NCI-H1105 (cell line): ENCODE measurements at regions not wholly inside any gene's neighbourhood (a gene's known extent, or its start where the extent isn't known, plus 50 kb on each side); places are given as distances from the start of the nearest gene placed in this dataset.
"Not testable (repeated sequence)": the region's sequence is repeated elsewhere in the genome, so short reads cannot be mapped to it uniquely, and the experiment has no call there.

Experiments
- DNase-seq: peaks from one replicate; lab custom pipeline; 2025; lab: John Stamatoyannopoulos, UW

- not testable (repeated sequence) for DNase-seq
These were observed 664.6 kb upstream of the DPPA4 start for GRCh38 chr3:110001905-110002304.

DNA sequence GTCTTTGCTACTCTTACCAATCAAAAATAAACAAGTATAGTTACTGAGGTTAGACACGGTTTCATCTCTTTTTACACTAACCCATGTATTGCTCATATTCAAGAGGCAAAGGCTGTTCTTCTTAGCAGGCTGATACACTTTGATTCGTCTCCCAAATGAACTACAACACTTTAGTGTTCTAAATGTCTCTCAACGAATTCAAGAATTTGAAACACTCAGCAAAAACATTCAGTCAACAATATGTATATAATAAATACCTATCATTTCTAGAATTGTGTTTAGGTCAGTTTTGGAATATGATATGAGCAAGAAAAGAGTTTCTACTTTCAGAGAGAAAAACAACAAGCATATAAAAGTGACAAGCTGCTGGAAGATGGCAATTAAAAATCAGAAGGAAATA is 669.6 kb upstream of the DPPA4 start:
- DNase-seq: no peak

- no peak for DNase-seq
These were observed 678.1 kb upstream of the DPPA4 start for GRCh38 chr3:110015231-110015963.

DNA sequence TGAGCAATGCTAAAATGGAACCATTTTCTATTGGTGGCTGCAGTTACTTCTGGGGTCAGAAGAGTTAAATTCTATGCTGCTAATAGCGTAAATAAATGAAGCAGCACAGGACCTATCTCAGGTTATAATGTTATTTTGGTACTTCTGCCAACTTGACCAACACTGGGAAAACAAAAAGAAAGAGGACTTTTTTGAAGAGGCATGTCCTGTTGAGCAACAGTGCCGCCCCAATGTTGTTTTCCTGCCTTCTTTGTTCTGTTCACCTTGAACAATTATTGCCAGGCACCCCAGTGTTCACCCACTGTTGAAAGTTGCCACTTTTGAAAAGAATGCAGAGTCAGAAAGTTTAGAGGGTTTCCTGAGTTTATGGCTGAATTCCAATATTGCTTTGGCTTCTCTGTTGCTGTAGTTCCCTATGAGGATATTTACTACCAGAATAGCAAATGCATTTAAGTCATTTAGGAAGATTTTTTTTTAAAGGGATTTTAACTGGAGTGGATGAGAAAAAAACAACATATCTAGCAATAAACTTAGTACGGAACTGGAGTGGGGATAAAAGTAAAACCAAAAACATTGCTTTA is 679.0 kb upstream of the DPPA4 start:
- DNase-seq: no peak

GRCh38 chr3:110017304-110017703 is 680.0 kb upstream of the DPPA4 start:
- no peak for DNase-seq

DNA sequence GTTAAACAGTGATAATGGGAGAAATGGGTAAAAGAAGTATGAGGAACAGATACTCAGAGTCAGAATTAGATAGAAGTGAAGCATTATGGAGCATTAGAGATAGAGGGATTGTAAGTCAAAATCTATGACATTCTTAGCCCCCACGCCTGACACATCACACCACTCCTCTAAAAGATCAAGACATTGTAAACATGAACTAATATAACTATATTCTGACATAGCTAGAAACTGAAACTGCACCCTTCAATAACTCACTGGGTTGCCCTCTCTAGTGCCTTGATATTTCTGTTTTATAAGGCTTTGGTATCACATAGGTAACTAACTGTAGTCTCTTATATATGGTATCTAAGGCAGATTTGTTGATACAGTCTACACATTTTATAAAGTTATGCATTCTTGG is 684.3 kb upstream of the DPPA4 start:
- no peak for DNase-seq

DNA sequence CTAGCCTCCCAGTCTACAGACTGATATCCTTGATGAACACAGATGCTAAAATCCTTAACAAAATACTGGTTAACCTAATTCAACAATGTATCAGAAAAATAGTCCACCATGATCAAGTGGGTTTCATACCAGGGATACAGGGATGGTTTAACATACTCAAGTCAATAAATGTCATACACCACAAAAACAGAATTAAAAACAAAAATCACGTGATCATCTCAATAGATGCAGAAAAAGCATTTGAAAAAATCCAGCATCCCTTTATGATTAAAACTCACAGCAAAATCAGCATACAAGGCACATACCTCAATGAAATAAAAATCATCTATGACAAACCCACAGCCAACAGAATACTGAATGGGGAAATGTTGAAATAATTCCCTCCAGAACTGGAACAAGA is 685.7 kb upstream of the DPPA4 start:
- DNase-seq: not testable (repeated sequence)

DNA sequence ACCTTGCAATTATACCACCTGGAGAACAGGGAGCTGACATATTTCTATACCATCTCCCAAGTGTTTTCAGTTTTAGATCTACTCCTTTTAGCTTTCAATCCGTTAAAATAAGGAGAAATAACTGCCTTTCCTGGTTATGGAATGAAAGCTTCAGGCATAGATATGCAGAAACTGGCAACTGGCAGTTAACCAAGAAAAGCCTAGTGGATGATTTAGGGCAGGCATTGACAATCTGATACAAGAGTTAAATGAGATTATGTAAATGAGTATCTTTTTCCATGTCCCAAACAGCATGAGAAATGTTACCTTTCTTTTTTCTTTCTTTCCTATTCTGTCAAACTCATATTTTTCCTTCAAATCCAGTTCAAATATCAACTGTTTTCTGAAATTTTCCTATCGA is 689.1 kb upstream of the DPPA4 start:
- DNase-seq: no peak

- DNase-seq: no peak
These were observed 690.2 kb upstream of the DPPA4 start for GRCh38 chr3:110027446-110028080.

DNA sequence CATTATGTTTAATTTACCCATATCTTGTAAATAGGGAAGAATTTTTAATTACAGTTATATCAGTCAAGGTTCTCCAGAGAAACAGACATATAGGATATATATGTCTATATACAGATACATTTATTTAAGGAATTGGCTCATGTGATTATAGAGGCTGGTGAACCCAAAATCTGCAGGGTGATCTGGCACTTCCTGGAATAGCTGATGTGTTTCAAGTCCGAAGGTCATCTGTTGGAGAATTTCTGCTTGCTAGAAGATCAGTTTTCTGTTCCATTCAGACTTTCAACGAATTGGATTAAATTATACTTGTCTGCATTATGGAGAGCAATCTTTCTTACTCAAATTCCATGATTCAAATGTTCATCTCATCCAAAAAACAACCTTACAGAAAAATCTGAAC is 694.6 kb upstream of the DPPA4 start:
- DNase-seq: no peak

- DNase-seq: no peak
These were observed 722.1 kb upstream of the DPPA4 start for GRCh38 chr3:110059431-110059830.

DNA sequence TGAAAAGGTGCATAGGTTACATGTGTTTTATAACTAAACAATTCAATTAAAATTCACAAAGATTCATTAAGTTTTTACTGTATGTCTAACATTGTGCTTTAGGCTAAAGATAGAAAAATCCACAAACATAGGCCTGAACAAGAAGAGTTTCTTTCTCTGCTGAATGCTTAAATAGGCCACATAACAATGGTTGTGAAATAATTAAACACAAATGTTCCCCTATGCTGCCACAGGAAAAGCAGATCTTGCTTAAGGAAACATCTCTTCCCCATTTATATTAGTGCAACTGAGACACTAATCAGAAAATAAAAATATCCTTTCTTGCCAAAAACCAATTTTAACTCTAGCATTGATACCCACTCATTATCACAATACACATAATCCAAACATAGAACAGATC is 725.4 kb upstream of the DPPA4 start:
- no peak for DNase-seq

GRCh38 chr3:110063178-110063577 is 725.8 kb upstream of the DPPA4 start:
- DNase-seq: no peak

DNA sequence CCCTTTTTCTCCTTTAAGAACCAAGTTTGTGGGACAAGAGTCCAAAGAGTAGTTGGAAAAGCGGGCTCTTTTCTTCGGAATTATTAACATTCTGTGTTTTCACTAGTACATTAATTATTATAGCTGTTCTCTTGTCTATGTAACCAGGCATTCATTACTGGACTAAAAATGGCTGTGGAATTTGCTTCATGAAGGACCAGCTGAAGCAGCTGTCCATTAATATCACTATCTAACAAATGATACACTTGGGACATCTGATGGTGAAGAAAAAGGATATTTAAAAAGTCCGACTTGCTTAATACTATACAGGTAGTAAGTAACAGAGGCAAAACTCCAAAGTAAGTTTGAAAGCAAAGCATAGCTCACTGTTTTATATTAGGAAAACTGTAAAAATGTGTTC is 728.9 kb upstream of the DPPA4 start:
- DNase-seq: no peak

- no peak for DNase-seq
These were observed 730.2 kb upstream of the DPPA4 start for GRCh38 chr3:110067527-110067926.

GRCh38 chr3:110069761-110070160 is 732.4 kb upstream of the DPPA4 start:
- DNase-seq: no peak

GRCh38 chr3:110070161-110070916 is 733.0 kb upstream of the DPPA4 start:
- DNase-seq: no peak

DNA sequence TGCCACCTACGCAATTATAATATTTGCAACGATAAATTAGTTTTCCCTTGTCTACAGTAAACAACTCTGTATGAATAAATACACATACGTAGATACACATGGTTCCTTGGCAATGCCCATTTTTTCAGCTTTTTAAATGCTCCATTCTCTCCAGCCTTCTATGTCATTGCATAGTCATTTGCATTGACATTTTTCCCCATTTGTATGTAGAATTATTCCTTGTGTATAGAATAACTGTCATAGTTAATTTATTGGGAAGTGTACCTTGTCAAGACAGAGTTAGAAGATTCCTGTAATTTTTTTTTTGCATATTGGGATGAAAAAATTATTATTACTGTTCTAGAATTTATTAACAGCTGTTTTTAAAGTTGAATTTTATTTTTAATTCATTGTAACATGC is 736.7 kb upstream of the DPPA4 start:
- no peak for DNase-seq

- DNase-seq: no peak
These were observed 739.7 kb upstream of the DPPA4 start for GRCh38 chr3:110077093-110077492.

DNA sequence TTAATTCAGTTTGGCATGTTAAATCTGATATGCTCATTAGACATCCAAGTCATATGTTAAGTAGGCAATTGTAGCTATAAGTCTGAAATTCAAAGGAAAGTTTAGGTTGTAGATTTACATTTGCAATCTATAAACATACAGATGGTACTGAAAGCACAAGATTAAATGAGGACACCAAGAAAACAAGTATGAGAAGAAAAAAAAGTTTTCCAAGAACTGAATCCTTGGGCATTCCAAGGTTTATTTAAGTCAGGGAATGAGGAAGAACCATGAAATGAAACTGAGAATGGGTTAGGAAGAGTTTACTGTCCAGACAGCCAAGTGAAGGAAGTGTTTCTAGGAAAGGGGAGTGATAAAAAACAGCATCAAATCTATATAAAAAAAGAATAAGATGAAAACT is 756.1 kb upstream of the DPPA4 start:
- DNase-seq: no peak

DNA sequence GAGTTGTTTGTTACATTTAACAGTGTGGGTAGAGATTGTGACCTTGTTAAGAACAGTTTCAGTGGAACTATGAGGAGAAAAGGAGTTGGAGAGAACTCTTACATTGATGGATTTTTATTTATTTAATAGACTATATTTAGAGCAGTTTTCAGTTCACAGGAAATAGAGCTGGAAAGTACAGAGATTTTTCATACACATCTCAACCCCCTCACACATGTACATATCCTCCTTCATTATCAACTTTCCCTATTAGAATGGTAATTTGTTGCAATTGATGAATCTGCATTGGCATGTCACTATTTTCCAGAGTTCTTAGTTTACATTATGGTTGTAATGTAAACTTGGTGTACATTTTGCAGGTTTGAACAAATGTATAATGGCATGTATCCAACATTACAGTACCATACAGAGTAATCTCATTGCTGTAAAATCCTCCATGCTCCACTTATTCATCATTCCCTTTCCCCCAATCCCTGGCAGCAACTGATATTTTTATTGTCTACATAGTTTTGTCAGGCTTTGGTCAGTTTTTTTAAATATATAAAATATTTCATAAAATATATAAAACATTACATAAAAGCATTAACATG is 756.6 kb upstream of the DPPA4 start:
- DNase-seq: no peak

DNA sequence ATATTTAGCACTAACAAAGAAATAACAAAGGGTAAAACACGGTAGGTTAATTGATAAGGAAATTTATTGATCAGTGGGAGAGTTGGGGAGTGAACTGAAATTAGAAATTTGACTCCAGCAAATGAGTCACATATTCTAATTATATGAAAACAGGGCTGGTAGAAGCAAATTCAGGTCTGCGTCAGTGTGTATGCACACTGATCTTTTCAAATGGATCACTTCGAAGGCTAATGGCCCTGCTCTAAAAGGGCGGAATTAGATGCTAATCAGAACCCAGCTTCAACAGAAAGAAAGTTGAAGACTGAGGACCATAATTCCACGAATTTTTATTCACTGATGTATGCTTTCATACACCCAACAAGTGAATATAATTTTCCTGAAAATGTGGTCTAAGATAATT is 762.4 kb upstream of the DPPA4 start:
- no peak for DNase-seq

GRCh38 chr3:110101361-110101760 is 764.0 kb upstream of the DPPA4 start:
- no peak for DNase-seq
